ENCODE measurements at regions not wholly inside any gene's neighbourhood (a gene's known extent, or its start where the extent isn't known, plus 50 kb on each side); places are given as distances from the start of the nearest gene placed in this dataset.
A peak's percentile ranks its signal among the peaks of the same experiment; 100 is the strongest.

- no peak for DNase-seq
Observed at GRCh38 chr10:2850202-2850601, 217.1 kb upstream of the PFKP start.

GRCh38 chr10:2844925-2845324, 222.4 kb upstream of the PFKP start:
- no peak for DNase-seq

GRCh38 chr10:2839081-2839725, 228.1 kb upstream of the PFKP start:
- peak; percentile 32 to 36 for DNase-seq

- no peak for DNase-seq
Observed at GRCh38 chr10:2837674-2838073, 229.7 kb upstream of the PFKP start.

- no peak for DNase-seq
Observed at GRCh38 chr10:2836921-2837662, 230.3 kb upstream of the PFKP start.

DNA sequence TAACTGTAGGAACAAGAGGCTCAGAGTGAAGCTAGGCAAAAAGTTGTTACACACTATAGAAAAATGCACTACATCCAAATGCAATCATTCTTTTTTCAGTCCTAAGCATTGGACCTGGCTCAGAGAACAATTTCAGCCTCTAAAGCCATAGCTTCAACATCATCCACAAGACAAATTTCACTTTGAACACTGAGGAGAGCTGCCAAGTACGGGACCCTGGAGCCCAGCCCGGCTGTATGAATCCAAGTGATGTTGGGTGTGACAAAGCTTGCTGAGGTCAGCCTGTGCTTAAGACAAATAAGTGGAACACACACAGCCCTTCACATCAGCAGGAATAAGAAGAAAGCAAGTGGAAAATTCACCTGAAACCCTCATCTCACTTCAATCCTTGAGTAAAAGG, 233.1 kb upstream of the PFKP start:
- no peak for DNase-seq

DNA sequence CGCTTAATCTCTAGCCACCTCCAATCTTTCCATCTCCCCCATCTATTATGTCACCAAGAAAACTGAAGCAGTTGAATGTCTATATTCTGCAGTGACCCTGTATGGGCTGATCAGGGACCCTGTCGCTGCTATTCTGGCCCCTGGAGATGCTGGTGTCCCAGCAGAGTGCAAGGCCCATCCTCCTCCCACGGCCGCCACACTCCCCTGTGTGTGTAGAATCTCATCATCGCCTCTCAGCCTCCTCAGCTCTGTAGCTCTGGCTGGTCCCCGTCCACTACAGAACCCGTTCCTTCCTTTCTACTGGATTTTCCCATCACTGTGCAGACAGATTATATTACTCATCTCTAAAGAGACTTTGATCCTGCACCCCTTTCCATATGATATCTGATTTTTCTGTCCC, 235.8 kb upstream of the PFKP start:
- no peak for DNase-seq

GRCh38 chr10:2828741-2829140, 238.6 kb upstream of the PFKP start:
- no peak for DNase-seq

GRCh38 chr10:2826675-2827074, 240.7 kb upstream of the PFKP start:
- DNase-seq: no peak

GRCh38 chr10:2825841-2826240, 241.5 kb upstream of the PFKP start:
- no peak for DNase-seq

GRCh38 chr10:2817940-2818636, 249.3 kb upstream of the PFKP start:
- no peak for DNase-seq

- DNase-seq: no peak
Observed at GRCh38 chr10:2813693-2814092, 253.7 kb upstream of the PFKP start.

- DNase-seq: no peak
Observed at GRCh38 chr10:2813286-2813685, 254.1 kb upstream of the PFKP start.

- no peak for DNase-seq
Observed at GRCh38 chr10:2812631-2813030, 254.7 kb upstream of the PFKP start.

DNA sequence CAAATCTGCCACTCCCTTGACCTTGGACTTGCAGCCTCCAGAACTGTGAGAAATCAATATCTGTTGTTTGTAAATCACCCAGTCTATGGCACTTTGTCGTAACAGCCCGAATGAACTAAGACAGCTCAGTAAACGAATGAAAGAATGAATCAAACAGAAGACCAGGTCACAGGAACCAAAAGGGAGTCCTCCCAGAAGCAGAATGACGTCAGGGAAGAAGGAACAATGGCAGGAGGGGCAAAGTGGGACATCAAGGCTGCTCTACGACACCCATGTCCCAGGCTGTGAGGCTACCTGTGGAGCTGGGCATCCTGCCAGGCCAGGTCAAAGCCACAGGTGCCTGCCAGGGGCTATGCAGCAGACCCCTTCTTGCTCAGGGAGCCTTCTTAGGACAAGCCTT, 267.2 kb upstream of the PFKP start:
- no peak for DNase-seq

GRCh38 chr10:2798336-2799022, 268.9 kb upstream of the PFKP start:
- no peak for DNase-seq

DNA sequence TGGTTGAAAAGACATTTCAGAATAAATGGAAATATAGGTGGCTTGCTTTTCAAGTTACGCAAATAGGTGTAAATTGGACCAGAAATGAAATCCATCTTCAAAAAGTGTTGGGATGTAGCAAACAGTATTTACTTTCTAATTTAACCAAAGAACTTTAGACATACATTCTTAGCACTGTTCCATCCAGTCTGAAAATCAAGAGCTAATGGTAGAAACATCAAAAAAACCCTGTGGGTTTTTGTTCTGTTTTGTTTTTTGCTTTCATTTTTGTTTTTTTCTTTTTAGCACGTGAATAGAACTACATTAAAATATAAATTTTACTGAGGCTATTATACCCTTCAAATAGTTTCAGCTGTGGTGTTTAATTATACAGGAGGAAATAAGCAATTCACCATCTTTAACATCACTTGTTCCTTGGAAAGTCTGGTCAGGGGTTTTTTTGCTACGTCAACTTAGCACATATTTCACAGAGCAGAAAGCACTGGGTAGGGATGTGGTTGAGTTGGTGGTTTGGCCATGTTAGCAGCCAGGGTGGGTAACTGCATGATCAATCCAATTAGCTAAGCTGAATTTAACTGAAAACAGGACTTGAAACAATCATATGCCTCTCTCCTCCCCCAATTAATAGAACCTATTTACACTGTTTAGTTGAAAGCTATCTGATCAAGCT, 275.4 kb upstream of the PFKP start:
- no peak for DNase-seq

GRCh38 chr10:2790396-2791188, 276.8 kb upstream of the PFKP start:
- no peak for DNase-seq

GRCh38 chr10:2786251-2786650, 281.1 kb upstream of the PFKP start:
- no peak for DNase-seq

- DNase-seq: no peak
Observed at GRCh38 chr10:2784766-2785165, 282.6 kb upstream of the PFKP start.

DNA sequence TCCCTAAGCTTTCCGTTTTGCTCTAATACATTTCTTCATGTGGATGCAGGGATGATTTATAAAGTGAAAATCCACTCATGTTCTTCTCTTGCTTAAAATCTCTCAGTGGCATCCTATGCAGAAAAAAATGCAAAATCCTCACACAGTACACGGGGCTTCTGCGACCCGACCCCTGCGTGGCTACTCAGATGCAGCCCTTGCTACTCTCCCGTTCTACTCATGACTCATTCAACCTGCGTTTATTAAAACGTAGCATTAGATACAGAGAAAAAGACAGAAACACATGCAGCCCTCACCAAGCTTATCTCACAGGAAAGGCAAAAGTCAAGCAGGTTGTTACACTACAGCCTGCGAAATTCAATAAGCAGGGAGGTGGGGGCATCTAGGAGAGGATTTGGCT, 284.4 kb upstream of the PFKP start:
- no peak for DNase-seq

DNA sequence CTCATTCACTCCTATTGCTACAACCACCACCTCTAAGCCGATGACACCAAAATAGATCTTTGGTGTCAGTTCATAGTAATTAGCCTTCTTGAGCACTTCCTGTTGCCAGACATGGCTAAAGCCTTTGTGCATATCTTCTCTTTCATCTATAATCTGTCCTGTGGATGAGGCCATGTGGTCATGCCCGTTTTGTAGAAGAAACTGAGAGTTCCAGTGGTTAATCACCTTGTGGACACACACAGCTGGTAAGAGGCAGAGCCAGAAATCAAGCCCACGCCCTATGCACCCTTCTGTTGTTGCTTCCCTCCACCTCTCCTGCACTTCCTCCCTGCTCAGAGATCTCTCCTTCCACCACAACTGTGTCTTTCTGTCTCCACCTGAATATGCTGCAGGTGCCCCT, 285.1 kb upstream of the PFKP start:
- DNase-seq: no peak
